HCT116 (cell line): ENCODE measurements at regions not wholly inside any gene's neighbourhood (a gene's known extent, or its start where the extent isn't known, plus 50 kb on each side); places are given as distances from the start of the nearest gene placed in this dataset.

ENCODE experiments used
- POLR2AphosphoS5 ChIP-seq: IDR thresholded peaks from 2 replicates; pipeline ENCODE4 v1.6.1; 2011; ENCODE audit warnings: mild to moderate bottlenecking, low read depth, low read length, moderate library complexity
- TF ChIP-seq, protein P1 (sequence below), 3 experiments: fragments of 200-600 bp in 1 of 3; sonication (generic) in 1 of 3; IDR thresholded peaks in 2 of 3; conservative IDR thresholded peaks in 1 of 3; 2 replicates each; pipeline ENCODE4 v1.5.1; 2012 to 2017; ENCODE audit warnings: low read depth in 2 of 3, low read length in 2 of 3, antibody characterized with exemption in 1 of 3, borderline replicate concordance in 1 of 3, control low read depth in 1 of 3, mild to moderate bottlenecking in 1 of 3, mixed read lengths in 1 of 3, mixed run types in 1 of 3, moderate library complexity in 1 of 3; ENCODE audit not compliant: insufficient read depth in 1 of 3

DNA sequence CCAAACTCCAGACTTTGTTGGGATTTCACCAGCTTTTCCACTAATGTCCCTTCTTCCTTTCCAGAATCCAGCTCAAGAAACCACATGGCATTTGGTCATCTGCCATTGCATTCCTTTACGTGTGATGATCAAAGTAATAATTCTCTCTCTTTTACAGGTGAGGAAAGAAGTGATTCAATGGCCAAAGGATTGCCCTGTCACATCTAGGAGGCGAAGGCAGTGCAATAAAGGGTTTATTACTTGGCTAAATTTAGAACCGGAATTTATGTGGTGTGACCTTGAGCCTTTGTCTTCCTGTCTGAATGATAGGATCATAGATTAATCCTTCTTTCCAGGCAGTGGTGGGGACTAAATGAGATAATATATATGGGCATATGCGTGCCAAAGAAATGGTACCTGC, 58.3 kb upstream of the COBL start:
- TF ChIP-seq, protein P1, sequence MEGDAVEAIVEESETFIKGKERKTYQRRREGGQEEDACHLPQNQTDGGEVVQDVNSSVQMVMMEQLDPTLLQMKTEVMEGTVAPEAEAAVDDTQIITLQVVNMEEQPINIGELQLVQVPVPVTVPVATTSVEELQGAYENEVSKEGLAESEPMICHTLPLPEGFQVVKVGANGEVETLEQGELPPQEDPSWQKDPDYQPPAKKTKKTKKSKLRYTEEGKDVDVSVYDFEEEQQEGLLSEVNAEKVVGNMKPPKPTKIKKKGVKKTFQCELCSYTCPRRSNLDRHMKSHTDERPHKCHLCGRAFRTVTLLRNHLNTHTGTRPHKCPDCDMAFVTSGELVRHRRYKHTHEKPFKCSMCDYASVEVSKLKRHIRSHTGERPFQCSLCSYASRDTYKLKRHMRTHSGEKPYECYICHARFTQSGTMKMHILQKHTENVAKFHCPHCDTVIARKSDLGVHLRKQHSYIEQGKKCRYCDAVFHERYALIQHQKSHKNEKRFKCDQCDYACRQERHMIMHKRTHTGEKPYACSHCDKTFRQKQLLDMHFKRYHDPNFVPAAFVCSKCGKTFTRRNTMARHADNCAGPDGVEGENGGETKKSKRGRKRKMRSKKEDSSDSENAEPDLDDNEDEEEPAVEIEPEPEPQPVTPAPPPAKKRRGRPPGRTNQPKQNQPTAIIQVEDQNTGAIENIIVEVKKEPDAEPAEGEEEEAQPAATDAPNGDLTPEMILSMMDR (IDR thresholded peaks at IDR 0.05 in 2 of 3, conservative IDR thresholded peaks at IDR 0.05 in 1 of 3; ENCODE audit: borderline replicate concordance in 1 of 3, insufficient read depth in 1 of 3, low read depth in 2 of 3, low read length in 2 of 3): no peak
- TF ChIP-seq POLR2AphosphoS5: no peak
